GM10248 (cell line): ENCODE measurements at regions not wholly inside any gene's neighbourhood (a gene's known extent, or its start where the extent isn't known, plus 50 kb on each side); places are given as distances from the start of the nearest gene placed in this dataset.

Experiments
- CTCF ChIA-PET: fragments of 300-600 bp; sonication (Branson Sonifier 250); formaldehyde crosslinking; extraction: SDS; loops from one replicate; lab custom pipeline; 2021; ENCODE audit warnings: antibody characterized with exemption; lab: Yijun Ruan, JAX
- POLR2A ChIA-PET: fragments of 350-650 bp; sonication (Branson Sonifier 250); formaldehyde crosslinking; extraction: SDS; loops from one replicate; lab custom pipeline; 2020; ENCODE audit warnings: antibody characterized with exemption; lab: Yijun Ruan, JAX
- DNase-seq: peaks from one replicate; pipeline ENCODE4 v3.0.0; 2012; ENCODE audit errors: extremely low spot score
- TF ChIP-seq, protein P1 (sequence below): IDR thresholded peaks from 2 replicates; pipeline ENCODE4 v1.5.1; 2012; ENCODE audit warnings: mild to moderate bottlenecking, low read depth; ENCODE audit errors: extremely low read depth, missing control alignments, control extremely low read depth

DNA sequence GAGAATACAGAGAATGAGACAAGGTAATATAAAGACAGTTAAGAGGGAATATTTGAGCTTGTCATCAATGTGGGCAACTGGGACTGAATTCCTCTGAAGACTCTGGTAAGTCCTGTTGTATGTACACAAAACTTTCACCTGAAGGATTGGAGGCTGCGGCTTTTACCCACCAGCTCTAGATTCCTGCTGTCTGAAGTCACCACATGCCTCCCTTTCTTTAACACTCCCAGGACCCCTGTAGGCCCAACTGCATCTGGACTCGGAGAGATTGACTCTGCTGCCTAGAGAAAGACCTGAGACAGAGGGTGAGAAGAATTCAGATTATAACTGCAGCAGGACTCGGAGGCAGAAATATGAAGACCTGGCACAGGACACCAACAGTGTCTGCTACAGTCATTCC is 1048.0 kb downstream of the PDHA2 start:
- TF ChIP-seq, protein P1, sequence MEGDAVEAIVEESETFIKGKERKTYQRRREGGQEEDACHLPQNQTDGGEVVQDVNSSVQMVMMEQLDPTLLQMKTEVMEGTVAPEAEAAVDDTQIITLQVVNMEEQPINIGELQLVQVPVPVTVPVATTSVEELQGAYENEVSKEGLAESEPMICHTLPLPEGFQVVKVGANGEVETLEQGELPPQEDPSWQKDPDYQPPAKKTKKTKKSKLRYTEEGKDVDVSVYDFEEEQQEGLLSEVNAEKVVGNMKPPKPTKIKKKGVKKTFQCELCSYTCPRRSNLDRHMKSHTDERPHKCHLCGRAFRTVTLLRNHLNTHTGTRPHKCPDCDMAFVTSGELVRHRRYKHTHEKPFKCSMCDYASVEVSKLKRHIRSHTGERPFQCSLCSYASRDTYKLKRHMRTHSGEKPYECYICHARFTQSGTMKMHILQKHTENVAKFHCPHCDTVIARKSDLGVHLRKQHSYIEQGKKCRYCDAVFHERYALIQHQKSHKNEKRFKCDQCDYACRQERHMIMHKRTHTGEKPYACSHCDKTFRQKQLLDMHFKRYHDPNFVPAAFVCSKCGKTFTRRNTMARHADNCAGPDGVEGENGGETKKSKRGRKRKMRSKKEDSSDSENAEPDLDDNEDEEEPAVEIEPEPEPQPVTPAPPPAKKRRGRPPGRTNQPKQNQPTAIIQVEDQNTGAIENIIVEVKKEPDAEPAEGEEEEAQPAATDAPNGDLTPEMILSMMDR, result no peak
- DNase-seq, result no peak
- CTCF ChIA-PET, result interaction anchor here (0.8 kb wide), 1 partner anchor 17 kb away, joined by 3 read pairs; no protein-coding TSS in a partner anchor
- POLR2A ChIA-PET, result no interaction called here

DNA sequence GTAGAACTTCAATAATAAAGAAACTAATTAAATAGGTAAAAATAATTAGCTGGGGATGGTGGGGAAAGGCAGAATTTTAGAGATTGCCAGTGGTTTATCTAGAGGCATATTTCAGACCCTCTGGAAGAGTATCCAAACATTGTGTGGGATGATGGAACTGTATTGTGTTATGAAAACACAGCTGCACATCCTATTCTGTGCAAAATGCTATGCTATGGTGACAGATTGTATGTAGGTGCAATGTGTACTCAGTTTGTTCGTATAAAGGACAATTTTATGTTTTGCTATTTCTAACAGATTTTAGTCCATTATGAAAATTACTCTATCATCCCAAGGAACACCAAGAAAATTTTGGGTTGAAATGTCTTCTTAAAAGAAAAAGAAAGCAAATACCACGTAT is 1054.7 kb downstream of the PDHA2 start:
- ChIA-PET POLR2A (no interaction called here), CTCF (no interaction called here)
- TF ChIP-seq, protein P1, result no peak
- no peak for DNase-seq

DNA sequence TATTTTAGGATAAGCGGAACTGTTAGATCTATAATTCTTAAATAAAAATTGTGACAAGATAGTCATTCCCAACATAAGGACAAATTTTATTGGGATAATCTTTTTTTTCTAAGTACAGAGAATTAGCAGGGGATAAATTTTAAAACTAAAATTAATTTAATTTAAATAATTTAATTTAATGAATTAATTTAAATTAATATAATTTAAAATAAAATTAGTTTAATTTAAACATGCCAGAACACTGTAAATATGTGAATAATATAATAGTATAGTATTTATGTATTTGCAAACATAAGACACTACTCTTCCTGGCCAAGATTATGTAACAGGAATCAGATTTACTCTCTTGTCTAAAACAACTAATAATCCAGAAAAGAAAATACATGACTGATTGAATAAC is 1055.9 kb downstream of the PDHA2 start:
- ChIA-PET POLR2A (no interaction called here), CTCF (no interaction called here)
- TF ChIP-seq, protein P1, result no peak
- DNase-seq, result no peak

DNA sequence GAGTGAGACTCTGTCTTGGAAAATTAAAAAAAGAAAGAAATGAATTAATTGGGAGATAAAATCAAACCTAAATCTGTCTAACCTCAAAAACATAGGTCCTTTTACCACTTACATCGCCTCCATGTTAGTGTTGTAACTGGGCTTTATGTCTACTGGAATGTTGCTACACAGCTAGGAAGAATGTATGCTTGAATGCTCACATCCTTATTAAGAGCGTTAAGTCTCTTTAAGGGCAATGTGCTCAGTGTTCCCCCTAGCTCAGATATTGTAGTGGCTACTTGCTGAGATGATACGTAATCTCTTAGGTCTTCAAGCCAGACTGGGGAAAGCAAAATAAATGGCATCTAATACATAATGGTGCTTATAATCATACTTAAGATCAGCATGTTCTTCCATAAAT is 1072.8 kb downstream of the PDHA2 start:
- CTCF ChIA-PET, result no interaction called here
- no peak for DNase-seq
- POLR2A ChIA-PET, result no interaction called here
- TF ChIP-seq, protein P1, result no peak

DNA sequence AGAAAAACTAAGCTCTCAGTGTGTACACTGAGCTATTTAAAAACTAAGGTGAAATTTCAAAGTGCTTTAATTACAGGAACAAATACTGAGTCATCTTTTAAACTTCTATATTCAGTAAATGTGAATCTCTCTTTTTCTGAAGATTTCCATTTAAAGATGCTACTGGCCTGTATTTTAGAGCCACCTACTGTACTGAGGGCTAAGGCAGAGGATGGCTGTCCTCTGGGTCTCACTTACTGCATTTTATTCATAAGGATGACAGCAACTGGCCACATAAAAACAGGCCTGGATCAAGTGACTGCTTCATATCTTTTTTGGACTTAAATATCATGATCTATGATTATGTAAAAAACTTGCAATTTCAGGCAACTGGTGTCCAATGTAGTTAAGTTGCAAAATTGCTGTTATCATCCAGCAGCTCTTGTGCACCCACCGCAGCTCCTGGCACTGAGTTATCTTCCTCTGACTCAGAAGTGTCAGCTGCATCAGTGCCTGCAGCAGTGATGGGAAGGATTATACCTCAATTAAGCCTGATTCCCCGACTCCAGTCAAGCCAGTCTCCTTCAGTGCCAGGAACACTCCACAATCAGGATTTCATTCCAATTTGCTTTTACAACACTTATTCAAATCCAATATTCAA is 1073.7 kb downstream of the PDHA2 start:
- DNase-seq, result no peak
- TF ChIP-seq, protein P1, result no peak
- ChIA-PET POLR2A (no interaction called here), CTCF (no interaction called here)

DNA sequence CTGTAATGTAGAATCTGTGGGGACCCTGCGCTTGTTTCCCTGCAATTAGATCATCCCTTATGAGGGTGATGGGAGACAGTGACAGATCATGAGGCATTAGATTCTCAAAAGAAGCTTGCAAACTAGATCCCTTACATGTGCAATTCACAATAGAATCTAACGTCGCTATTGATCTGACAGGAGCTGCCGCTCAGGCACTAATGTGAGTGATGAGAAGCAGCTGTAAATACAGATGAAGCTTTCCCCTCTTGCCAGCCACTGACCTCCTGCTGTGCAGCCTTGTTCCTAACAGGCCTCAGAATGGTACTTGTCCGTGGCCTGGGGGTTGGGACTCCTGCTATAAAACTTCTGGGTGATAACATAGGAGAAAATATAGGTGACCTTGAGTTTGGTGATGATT is 1076.8 kb downstream of the PDHA2 start:
- ChIA-PET CTCF (interaction anchor here (1.6 kb wide), 1 partner anchor 8 kb away, joined by 3 read pairs; no protein-coding TSS in a partner anchor), POLR2A (no interaction called here)
- no peak for DNase-seq
- TF ChIP-seq, protein P1, result no peak
